ENCODE measurements at regions not wholly inside any gene's neighbourhood (a gene's known extent, or its start where the extent isn't known, plus 50 kb on each side); places are given as distances from the start of the nearest gene placed in this dataset.

DNA sequence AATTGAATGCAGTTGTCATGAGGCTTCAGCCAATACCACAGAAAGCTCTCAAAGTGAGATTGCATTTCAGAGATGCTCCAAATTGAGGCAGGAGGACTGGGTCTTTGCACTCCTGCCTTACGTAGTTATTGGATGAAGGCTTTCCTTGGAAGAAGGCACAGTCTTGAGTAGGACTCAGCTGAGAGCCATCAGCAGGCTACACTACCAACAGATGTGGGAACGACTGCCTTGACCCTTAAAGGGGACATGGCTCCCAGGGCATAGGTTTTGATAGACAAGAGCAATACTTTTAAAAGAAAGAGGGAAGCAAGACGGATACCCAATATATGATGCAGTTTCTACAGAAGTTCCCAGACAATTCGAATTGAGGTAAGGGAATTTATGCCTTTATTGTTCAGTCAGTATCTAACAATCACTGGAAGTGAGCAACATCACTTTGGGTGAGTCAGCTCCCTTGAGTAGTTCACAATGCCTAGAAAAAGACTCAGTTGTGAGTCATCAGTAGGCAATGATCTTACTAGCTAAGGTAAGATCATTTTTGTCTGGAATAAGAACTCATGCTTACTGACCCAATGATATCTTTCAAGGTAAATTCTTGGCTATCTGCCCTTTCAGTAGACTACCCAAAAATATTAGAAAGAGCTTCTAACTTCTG lies 390.8 kb downstream of the GJA1 start:
- DNase-seq (ENCODE audit: low spot score) = peak; percentile 61

DNA sequence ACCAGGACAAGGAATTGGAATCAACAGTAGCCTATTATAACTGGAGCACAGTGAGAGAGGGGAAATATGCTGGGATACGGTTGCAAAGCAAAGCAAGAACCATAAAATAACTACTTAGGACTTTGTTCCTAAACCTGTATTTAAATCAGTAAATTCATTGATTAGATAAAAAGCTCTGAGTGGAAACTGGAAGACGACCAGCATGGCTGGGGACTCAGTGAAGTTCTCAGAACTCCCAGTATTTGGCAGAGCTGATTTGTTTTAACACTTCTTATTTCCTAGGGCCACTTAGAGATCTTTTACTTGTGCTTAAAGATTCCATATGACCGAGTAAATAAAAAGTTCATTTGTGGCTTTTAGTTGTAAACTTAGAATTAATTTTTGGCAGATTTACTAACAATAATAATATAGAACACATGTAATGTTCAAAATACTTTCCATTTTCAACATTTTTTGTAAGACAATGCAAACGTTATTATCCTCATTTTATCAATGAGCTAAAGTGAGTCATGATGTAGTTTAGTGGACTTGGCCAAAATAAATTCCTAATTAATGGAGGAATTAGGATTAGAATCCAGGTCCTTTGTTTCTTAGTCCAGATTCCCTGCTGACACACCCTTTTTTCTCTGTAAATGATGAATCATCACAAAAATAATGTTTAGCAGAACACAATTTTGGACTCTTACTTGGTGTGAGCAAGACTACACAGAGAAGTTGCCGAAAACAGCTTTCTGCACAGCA lies 392.9 kb downstream of the GJA1 start:
- DNase-seq (ENCODE audit: low spot score) = peak; percentile 35

DNA sequence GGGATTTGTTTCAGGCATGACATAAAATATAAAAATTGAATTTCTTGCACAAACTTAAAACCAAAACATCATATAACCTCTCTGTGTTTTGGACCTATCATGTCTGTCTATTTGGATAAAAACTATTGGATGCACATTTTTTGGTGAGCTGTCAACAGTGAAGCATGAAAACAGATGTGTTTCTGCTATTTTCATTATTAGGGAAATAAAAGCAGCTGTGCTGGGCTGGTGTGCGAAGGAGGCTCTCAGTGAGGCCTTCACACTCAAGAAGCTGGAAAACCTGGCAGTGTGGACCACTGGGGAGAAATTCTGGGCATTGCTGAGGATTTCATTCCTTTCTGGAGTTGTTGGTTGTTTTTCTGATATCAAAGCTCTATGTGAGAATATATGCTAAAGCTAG lies 395.3 kb downstream of the GJA1 start:
- DNase-seq (ENCODE audit: low spot score) = peak; percentile 25

DNA sequence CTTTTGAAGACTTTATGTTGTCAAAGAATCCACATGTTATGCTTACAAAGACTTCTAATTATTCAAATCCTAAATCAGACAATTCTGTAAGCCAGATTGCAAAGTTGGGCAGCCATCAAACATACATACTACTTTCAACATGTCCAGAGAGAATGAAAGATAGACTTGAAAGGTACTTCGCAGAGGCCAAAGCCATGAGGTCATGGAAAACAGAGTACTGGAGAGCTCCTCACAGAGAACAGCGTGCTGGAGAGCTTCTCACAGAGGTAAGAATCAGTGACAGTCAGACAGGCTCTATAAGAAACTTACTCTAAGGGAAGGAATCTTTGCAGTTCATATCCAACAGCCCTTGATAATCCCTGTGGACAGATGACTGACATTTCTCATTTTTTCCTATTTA lies 400.2 kb downstream of the GJA1 start:
- DNase-seq (ENCODE audit: low spot score) = no peak

- DNase-seq (ENCODE audit: low spot score) = no peak
Measured at GRCh38 chr6:121837545-121838229, 402.2 kb downstream of the GJA1 start.

GRCh38 chr6:121838842-121839241 lies 403.4 kb downstream of the GJA1 start:
- no peak for DNase-seq (ENCODE audit: low spot score)

GRCh38 chr6:121839896-121840295 lies 404.4 kb downstream of the GJA1 start:
- no peak for DNase-seq (ENCODE audit: low spot score)

- no peak for DNase-seq (ENCODE audit: low spot score)
Measured at GRCh38 chr6:121844898-121845297, 409.5 kb downstream of the GJA1 start.

GRCh38 chr6:121847806-121848522 lies 412.5 kb downstream of the GJA1 start:
- DNase-seq (ENCODE audit: low spot score) = no peak

DNA sequence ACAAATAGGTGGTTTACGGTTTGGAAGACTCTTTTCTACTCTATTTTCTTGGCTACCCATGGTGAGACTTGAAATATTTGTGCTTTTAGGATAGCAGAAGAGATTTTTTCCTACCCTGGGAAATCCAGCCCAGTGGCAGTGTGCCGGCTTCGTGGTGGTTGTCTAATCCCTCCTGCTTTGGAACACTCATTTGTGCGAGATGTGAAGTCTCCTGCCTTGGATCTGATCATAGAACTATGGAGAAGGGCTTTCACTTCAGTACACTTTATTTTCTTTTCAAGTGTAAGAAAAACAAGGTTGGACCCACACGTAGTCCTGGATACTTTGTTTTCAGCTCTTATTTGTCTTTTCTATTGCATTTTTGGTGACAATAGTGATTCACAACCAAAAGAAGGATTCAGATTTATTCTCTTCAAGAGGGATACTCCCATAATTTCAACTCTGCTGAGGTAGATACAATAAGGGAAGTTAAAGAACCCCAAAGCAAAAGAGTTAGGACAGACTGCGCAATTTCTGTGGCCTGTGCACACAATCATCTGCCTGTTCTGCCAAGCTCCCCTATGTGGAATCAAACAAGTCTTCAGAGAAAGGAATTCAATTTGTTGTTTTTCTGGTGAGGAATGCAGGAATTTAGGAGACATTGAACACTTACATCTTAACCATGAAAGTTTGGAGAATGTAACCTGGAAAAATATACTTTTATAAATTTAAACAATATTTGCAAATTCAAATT lies 413.2 kb downstream of the GJA1 start:
- no peak for DNase-seq (ENCODE audit: low spot score)

DNA sequence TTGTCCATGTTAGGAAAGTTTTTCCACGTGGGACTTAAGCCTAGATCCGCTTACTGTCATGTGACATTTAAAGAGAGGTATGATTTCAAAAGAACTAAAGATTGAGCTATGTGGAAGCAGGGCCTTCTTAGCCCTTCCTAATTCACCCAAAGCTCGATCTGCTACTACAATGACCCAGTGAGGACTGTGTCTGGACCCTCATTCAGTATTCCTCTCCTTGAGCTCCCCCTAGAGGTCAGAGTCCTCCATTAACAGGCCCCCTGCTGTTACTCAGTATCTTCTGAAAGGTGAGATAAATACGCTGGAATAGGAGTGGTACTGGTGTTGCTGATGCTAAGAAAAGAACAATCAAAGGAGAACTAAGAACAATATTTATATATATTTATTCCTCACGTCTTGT lies 414.0 kb downstream of the GJA1 start:
- peak; percentile 70 for DNase-seq (ENCODE audit: low spot score)

DNA sequence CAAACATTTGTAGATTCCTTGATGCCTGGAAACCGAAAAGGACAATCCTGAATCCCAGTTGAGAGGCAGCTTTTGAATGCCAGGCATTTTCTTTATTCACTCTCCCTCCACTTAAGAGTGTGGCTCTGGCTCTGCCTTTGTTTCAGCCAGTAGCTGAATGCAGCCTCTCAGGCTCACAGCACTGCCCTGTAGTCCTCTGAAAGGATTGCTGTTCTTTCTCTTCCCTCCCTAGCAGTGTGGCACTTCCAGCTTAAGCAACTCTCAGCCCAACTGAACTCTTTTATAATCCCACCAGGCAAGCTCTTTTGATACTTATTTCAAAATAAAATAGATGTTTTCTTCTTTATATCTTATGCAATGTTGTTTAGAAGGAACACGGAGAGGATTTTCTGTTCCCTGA lies 415.6 kb downstream of the GJA1 start:
- DNase-seq (ENCODE audit: low spot score) = peak; percentile 28

- DNase-seq (ENCODE audit: low spot score) = no peak
Measured at GRCh38 chr6:121853686-121854085, 418.2 kb downstream of the GJA1 start.

- no peak for DNase-seq (ENCODE audit: low spot score)
Measured at GRCh38 chr6:121855521-121855920, 420.1 kb downstream of the GJA1 start.

- DNase-seq (ENCODE audit: low spot score) = peak; percentile 27
Measured at GRCh38 chr6:121856296-121856695, 420.9 kb downstream of the GJA1 start.

- no peak for DNase-seq (ENCODE audit: low spot score)
Measured at GRCh38 chr6:121857551-121857950, 422.1 kb downstream of the GJA1 start.

- DNase-seq (ENCODE audit: low spot score) = no peak
Measured at GRCh38 chr6:121858310-121858709, 422.9 kb downstream of the GJA1 start.

GRCh38 chr6:121858986-121859385 lies 423.5 kb downstream of the GJA1 start:
- DNase-seq (ENCODE audit: low spot score) = no peak

- DNase-seq (ENCODE audit: low spot score) = no peak
Measured at GRCh38 chr6:121865811-121866210, 430.4 kb downstream of the GJA1 start.

GRCh38 chr6:121867095-121867494 lies 431.6 kb downstream of the GJA1 start:
- peak; percentile 43 for DNase-seq (ENCODE audit: low spot score)

DNA sequence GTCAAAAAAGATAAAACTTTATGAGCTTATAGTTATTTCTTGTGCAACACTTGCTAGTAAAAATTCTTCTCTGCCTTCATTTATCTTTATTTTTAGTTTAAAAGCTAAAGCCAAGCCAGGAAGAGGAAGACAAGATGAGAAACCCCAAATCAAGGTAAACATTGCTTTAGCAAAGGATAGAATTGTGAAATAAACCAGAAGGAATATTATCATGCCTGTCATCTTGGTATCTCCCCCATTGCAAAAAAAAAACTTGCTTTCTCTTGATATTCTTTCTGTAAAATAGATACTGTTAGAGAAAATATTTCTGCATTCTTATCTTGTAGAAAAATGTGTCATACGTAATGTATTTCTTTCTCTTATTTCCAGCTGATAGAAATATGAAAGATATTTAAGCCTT lies 432.8 kb downstream of the GJA1 start:
- DNase-seq (ENCODE audit: low spot score) = no peak

- no peak for DNase-seq (ENCODE audit: low spot score)
Measured at GRCh38 chr6:121873595-121873994, 438.1 kb downstream of the GJA1 start.
